ENCODE measurements at regions not wholly inside any gene's neighbourhood (a gene's known extent, or its start where the extent isn't known, plus 50 kb on each side); places are given as distances from the start of the nearest gene placed in this dataset.

- Histone ChIP-seq H3K36me3 (ENCODE audit: insufficient read depth, low read length) (no peaks in the 10 kb centered on the region), H3K9ac (ENCODE audit: low read depth, low read length) (no peak overlapping the region), H3K9me3 (ENCODE audit: control insufficient read depth, insufficient read depth, low read length) (no peaks in the 10 kb centered on the region), H3K4me1 (ENCODE audit: insufficient read depth, low read length) (peaks cover 26% of the 10 kb centered on the region)
These were observed 81.5 kb downstream of the ARL4A start for GRCh38 chr7:12768948-12769347.

GRCh38 chr7:12769444-12769843 is 82.0 kb downstream of the ARL4A start:
- Histone ChIP-seq H3K9me3 (ENCODE audit: control insufficient read depth, insufficient read depth, low read length) (no peaks in the 10 kb centered on the region), H3K4me1 (ENCODE audit: insufficient read depth, low read length) (peaks cover 26% of the 10 kb centered on the region), H3K36me3 (ENCODE audit: insufficient read depth, low read length) (no peaks in the 10 kb centered on the region), H3K9ac (ENCODE audit: low read depth, low read length) (no peak overlapping the region)

- H3K36me3 ChIP-seq (ENCODE audit: insufficient read depth, low read length) = no peaks in the 10 kb centered on the region
- no peak overlapping the region for H3K9ac ChIP-seq (ENCODE audit: low read depth, low read length)
- peaks cover 26% of the 10 kb centered on the region for H3K4me1 ChIP-seq (ENCODE audit: insufficient read depth, low read length)
- no peaks in the 10 kb centered on the region for H3K9me3 ChIP-seq (ENCODE audit: control insufficient read depth, insufficient read depth, low read length)
These were observed 83.0 kb downstream of the ARL4A start for GRCh38 chr7:12770227-12770975.

- H3K9ac ChIP-seq (ENCODE audit: low read depth, low read length) = no peak overlapping the region
- no peaks in the 10 kb centered on the region for H3K36me3 ChIP-seq (ENCODE audit: insufficient read depth, low read length)
These were observed 84.0 kb downstream of the ARL4A start for GRCh38 chr7:12771378-12771877.

GRCh38 chr7:12772768-12773167 is 85.3 kb downstream of the ARL4A start:
- Histone ChIP-seq H3K36me3 (ENCODE audit: insufficient read depth, low read length) (no peaks in the 10 kb centered on the region), H3K9ac (ENCODE audit: low read depth, low read length) (no peak overlapping the region), H3K4me1 (ENCODE audit: insufficient read depth, low read length) (peaks cover 26% of the 10 kb centered on the region), H3K9me3 (ENCODE audit: control insufficient read depth, insufficient read depth, low read length) (no peaks in the 10 kb centered on the region)

More at GRCh38 chr7:12771378-12771877, 84.0 kb downstream of the ARL4A start:
- peaks cover 26% of the 10 kb centered on the region for H3K4me1 ChIP-seq (ENCODE audit: insufficient read depth, low read length)
- no peaks in the 10 kb centered on the region for H3K9me3 ChIP-seq (ENCODE audit: control insufficient read depth, insufficient read depth, low read length)

- H3K9ac ChIP-seq (ENCODE audit: low read depth, low read length) = no peak overlapping the region
- H3K4me1 ChIP-seq (ENCODE audit: insufficient read depth, low read length) = no peaks in the 10 kb centered on the region
- H3K9me3 ChIP-seq (ENCODE audit: control insufficient read depth, insufficient read depth, low read length) = no peaks in the 10 kb centered on the region
- H3K36me3 ChIP-seq (ENCODE audit: insufficient read depth, low read length) = no peaks in the 10 kb centered on the region
These were observed 89.8 kb downstream of the ARL4A start for GRCh38 chr7:12777257-12777656.

- no peaks in the 10 kb centered on the region for H3K36me3 ChIP-seq (ENCODE audit: insufficient read depth, low read length)
- H3K9me3 ChIP-seq (ENCODE audit: control insufficient read depth, insufficient read depth, low read length) = no peaks in the 10 kb centered on the region
- no peak overlapping the region for H3K9ac ChIP-seq (ENCODE audit: low read depth, low read length)
- H3K4me1 ChIP-seq (ENCODE audit: insufficient read depth, low read length) = no peaks in the 10 kb centered on the region
These were observed 92.5 kb downstream of the ARL4A start for GRCh38 chr7:12779947-12780346.

- no peaks in the 10 kb centered on the region for H3K9me3 ChIP-seq (ENCODE audit: control insufficient read depth, insufficient read depth, low read length)
- no peaks in the 10 kb centered on the region for H3K4me1 ChIP-seq (ENCODE audit: insufficient read depth, low read length)
- H3K9ac ChIP-seq (ENCODE audit: low read depth, low read length) = no peak overlapping the region
- H3K36me3 ChIP-seq (ENCODE audit: insufficient read depth, low read length) = no peaks in the 10 kb centered on the region
These were observed 96.1 kb downstream of the ARL4A start for GRCh38 chr7:12783421-12784095.

- Histone ChIP-seq H3K9ac (ENCODE audit: low read depth, low read length) (no peak overlapping the region), H3K36me3 (ENCODE audit: insufficient read depth, low read length) (no peaks in the 10 kb centered on the region), H3K4me1 (ENCODE audit: insufficient read depth, low read length) (no peaks in the 10 kb centered on the region), H3K9me3 (ENCODE audit: control insufficient read depth, insufficient read depth, low read length) (no peaks in the 10 kb centered on the region)
These were observed 98.0 kb downstream of the ARL4A start for GRCh38 chr7:12785473-12785872.

- Histone ChIP-seq H3K36me3 (ENCODE audit: insufficient read depth, low read length) (no peaks in the 10 kb centered on the region), H3K9me3 (ENCODE audit: control insufficient read depth, insufficient read depth, low read length) (no peaks in the 10 kb centered on the region), H3K4me1 (ENCODE audit: insufficient read depth, low read length) (no peaks in the 10 kb centered on the region), H3K9ac (ENCODE audit: low read depth, low read length) (no peak overlapping the region)
These were observed 99.1 kb downstream of the ARL4A start for GRCh38 chr7:12786494-12786893.

- no peaks in the 10 kb centered on the region for H3K9me3 ChIP-seq (ENCODE audit: control insufficient read depth, insufficient read depth, low read length)
- no peaks in the 10 kb centered on the region for H3K4me1 ChIP-seq (ENCODE audit: insufficient read depth, low read length)
- no peaks in the 10 kb centered on the region for H3K36me3 ChIP-seq (ENCODE audit: insufficient read depth, low read length)
- H3K9ac ChIP-seq (ENCODE audit: low read depth, low read length) = no peak overlapping the region
These were observed 100.7 kb downstream of the ARL4A start for GRCh38 chr7:12788171-12788570.

GRCh38 chr7:12788591-12788990 is 101.2 kb downstream of the ARL4A start:
- H3K9me3 ChIP-seq (ENCODE audit: control insufficient read depth, insufficient read depth, low read length) = no peaks in the 10 kb centered on the region
- H3K4me1 ChIP-seq (ENCODE audit: insufficient read depth, low read length) = no peaks in the 10 kb centered on the region
- H3K9ac ChIP-seq (ENCODE audit: low read depth, low read length) = no peak overlapping the region
- no peaks in the 10 kb centered on the region for H3K36me3 ChIP-seq (ENCODE audit: insufficient read depth, low read length)

- Histone ChIP-seq H3K36me3 (ENCODE audit: insufficient read depth, low read length) (no peaks in the 10 kb centered on the region), H3K9me3 (ENCODE audit: control insufficient read depth, insufficient read depth, low read length) (no peaks in the 10 kb centered on the region; the same call in 1 of the 2 replicates), H3K4me1 (ENCODE audit: insufficient read depth, low read length) (no peaks in the 10 kb centered on the region), H3K9ac (ENCODE audit: low read depth, low read length) (no peak overlapping the region)
These were observed 107.4 kb downstream of the ARL4A start for GRCh38 chr7:12794722-12795302.

- H3K36me3 ChIP-seq (ENCODE audit: insufficient read depth, low read length) = no peaks in the 10 kb centered on the region
- no peak overlapping the region for H3K9ac ChIP-seq (ENCODE audit: low read depth, low read length)
- H3K9me3 ChIP-seq (ENCODE audit: control insufficient read depth, insufficient read depth, low read length) = no peaks in the 10 kb centered on the region; the same call in 1 of the 2 replicates
- H3K4me1 ChIP-seq (ENCODE audit: insufficient read depth, low read length) = no peaks in the 10 kb centered on the region
These were observed 109.1 kb downstream of the ARL4A start for GRCh38 chr7:12796397-12797127.
